Liver (tissue), 3 donors: ENCODE measurements at regions not wholly inside any gene's neighbourhood (a gene's known extent, or its start where the extent isn't known, plus 50 kb on each side); places are given as distances from the start of the nearest gene placed in this dataset.

ENCODE experiments used
- CTCF ChIP-seq: fragments of 150-350 bp; IDR thresholded peaks from 2 replicates; pipeline ENCODE4 v1.5.1; 2017; ENCODE audit warnings: improper control_type of control experiment, low read depth, low read length; ENCODE audit not compliant: missing input control
- GABPA ChIP-seq, 2 donors: IDR thresholded peaks in 1 of 2; conservative IDR thresholded peaks in 1 of 2; 2 replicates each; pipeline ENCODE4 v1.6.1; 2016; ENCODE audit warnings: antibody characterized with exemption in 2 of 2, mild to moderate bottlenecking in 1 of 2, moderate library complexity in 1 of 2
- HNF4A ChIP-seq, 2 donors: conservative IDR thresholded peaks; 2 replicates each; pipeline ENCODE4 v1.6.1; 2016; ENCODE audit warnings: antibody characterized with exemption in 2 of 2, mild to moderate bottlenecking in 2 of 2
- HNF4G ChIP-seq: IDR thresholded peaks from 2 replicates; pipeline ENCODE4 v1.6.1; 2016; ENCODE audit warnings: antibody characterized with exemption
- JUND ChIP-seq, 2 donors: IDR thresholded peaks; 2 replicates each; pipeline ENCODE4 v1.6.1; 2016; ENCODE audit warnings: antibody characterized with exemption in 2 of 2
- MAX ChIP-seq: IDR thresholded peaks from 2 replicates; pipeline ENCODE4 v1.6.1; 2016; ENCODE audit warnings: antibody characterized with exemption
- RAD21 ChIP-seq, 2 donors: IDR thresholded peaks; 2 replicates each; pipeline ENCODE4 v1.6.1; 2016; ENCODE audit warnings: antibody characterized with exemption in 2 of 2, mild to moderate bottlenecking in 2 of 2
- RXRA ChIP-seq, 2 donors: IDR thresholded peaks; 2 replicates each; pipeline ENCODE4 v1.6.1; 2017 to 2018; ENCODE audit warnings: antibody characterized with exemption in 2 of 2, mild to moderate bottlenecking in 1 of 2
- ZBTB33 ChIP-seq: IDR thresholded peaks from 2 replicates; pipeline ENCODE4 v1.6.1; 2016; ENCODE audit warnings: antibody characterized with exemption
- TF ChIP-seq, protein P1 (sequence below): IDR thresholded peaks from 2 replicates; pipeline ENCODE4 v1.6.1; 2016; ENCODE audit warnings: antibody characterized with exemption, mild to moderate bottlenecking
- donor health status: healthy.
- donor health status: healthy.

DNA sequence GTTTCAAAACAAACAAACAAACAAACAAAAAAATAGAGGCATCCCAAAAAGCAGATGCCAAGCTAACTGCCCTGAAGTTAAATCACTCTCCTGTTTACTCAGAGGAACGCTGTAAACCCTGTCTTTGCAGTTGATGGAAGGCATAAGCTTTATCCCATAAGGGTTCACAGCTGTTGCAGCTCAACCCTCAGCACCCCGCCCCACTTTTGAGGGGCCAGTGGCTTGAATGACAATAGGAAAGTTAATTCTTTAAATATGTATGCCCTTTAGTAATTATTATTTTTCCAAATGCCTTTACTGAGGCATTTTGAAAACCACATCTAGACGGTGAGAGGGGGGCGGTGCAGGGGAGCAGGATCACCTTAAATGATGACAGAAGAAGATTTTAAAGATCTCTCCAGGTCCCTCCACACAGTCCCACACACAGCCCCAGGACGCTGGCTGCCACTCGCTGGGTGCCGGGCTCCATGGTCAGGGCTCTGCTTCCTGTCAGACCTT lies 272.1 kb downstream of the FAM43A start:
- TF ChIP-seq CTCF: no peak
- no peak for TF ChIP-seq RXRA (IDR thresholded peaks at IDR 0.05)
- no peak for TF ChIP-seq RAD21 (IDR thresholded peaks at IDR 0.05)
- TF ChIP-seq ZBTB33: no peak
- no peak for TF ChIP-seq HNF4A (conservative IDR thresholded peaks at IDR 0.05)
- TF ChIP-seq GABPA (IDR thresholded peaks at IDR 0.05 in 1 of 2, conservative IDR thresholded peaks at IDR 0.05 in 1 of 2): no peak
- TF ChIP-seq, protein P1, sequence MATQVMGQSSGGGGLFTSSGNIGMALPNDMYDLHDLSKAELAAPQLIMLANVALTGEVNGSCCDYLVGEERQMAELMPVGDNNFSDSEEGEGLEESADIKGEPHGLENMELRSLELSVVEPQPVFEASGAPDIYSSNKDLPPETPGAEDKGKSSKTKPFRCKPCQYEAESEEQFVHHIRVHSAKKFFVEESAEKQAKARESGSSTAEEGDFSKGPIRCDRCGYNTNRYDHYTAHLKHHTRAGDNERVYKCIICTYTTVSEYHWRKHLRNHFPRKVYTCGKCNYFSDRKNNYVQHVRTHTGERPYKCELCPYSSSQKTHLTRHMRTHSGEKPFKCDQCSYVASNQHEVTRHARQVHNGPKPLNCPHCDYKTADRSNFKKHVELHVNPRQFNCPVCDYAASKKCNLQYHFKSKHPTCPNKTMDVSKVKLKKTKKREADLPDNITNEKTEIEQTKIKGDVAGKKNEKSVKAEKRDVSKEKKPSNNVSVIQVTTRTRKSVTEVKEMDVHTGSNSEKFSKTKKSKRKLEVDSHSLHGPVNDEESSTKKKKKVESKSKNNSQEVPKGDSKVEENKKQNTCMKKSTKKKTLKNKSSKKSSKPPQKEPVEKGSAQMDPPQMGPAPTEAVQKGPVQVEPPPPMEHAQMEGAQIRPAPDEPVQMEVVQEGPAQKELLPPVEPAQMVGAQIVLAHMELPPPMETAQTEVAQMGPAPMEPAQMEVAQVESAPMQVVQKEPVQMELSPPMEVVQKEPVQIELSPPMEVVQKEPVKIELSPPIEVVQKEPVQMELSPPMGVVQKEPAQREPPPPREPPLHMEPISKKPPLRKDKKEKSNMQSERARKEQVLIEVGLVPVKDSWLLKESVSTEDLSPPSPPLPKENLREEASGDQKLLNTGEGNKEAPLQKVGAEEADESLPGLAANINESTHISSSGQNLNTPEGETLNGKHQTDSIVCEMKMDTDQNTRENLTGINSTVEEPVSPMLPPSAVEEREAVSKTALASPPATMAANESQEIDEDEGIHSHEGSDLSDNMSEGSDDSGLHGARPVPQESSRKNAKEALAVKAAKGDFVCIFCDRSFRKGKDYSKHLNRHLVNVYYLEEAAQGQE: no peak
- TF ChIP-seq MAX: no peak
- TF ChIP-seq HNF4G: no peak
- TF ChIP-seq JUND (IDR thresholded peaks at IDR 0.05): no peak
